HCT116 (cell line): ENCODE measurements at regions not wholly inside any gene's neighbourhood (a gene's known extent, or its start where the extent isn't known, plus 50 kb on each side); places are given as distances from the start of the nearest gene placed in this dataset.

Source experiments
- ATAC-seq: fragments of 200-7000 bp; cut with Tn5 transposase; 2 replicates; pipeline ENCODE4 v1.9.1; 2020; ENCODE audit warnings: mild to moderate bottlenecking, moderate library complexity
- BruUV-seq: library from RNA; stranded (reverse); fragments of 400-500 nt; replicated peaks from 2 replicates; lab custom pipeline; 2021; lab: Mats Ljungman, UMichigan
- CTCF ChIA-PET: fragments of 300-600 bp; sonication (Branson Sonifier 250); formaldehyde crosslinking; loops from one replicate; lab custom pipeline; 2021; ENCODE audit warnings: antibody characterized with exemption; lab: Charles Lee
- POLR2A ChIA-PET: fragments of 300-600, 350-600 bp; sonication (Branson Sonifier 250); formaldehyde crosslinking; loops from one replicate; lab custom pipeline; 2021; ENCODE audit warnings: antibody characterized with exemption; lab: Charles Lee
- RAD21 ChIA-PET, 2 experiments: fragments of 300-600 bp; sonication (Branson Sonifier 250); formaldehyde crosslinking; loops; one replicate each; lab custom pipeline; 2023; ENCODE audit warnings: low total read pairs in 2 of 2; ENCODE audit not compliant: uncharacterized antibody in 2 of 2, unreplicated experiment in 2 of 2, low non-redundant PET in 1 of 2; lab: Charles Lee
- DNase-seq: peaks from one replicate; pipeline ENCODE4 v3.0.0-alpha.2; 2010; ENCODE audit warnings: low read depth, low spot score
- H2AFZ ChIP-seq: fragments of 200-600 bp; shearing (Covaris generic), sonication (generic); 2 replicates; pipeline ENCODE4 v1.6.1; 2017; ENCODE audit warnings: low read depth, mixed run types, mixed read lengths, antibody characterized with exemption, low read length; ENCODE audit not compliant: poor library complexity, severe bottlenecking
- H3K27ac ChIP-seq: 2 replicates; pipeline ENCODE4 v1.5.1; 2012; ENCODE audit warnings: low read depth, low read length
- H3K27me3 ChIP-seq: fragments of 200-600 bp; sonication (generic); 2 replicates; pipeline ENCODE4 v1.6.1; 2016; ENCODE audit warnings: mixed run types, low read length, mixed read lengths; ENCODE audit not compliant: insufficient read depth
- H3K36me3 ChIP-seq, 2 experiments: fragments of 200-500 bp in 1 of 2; fragments of 200-600 bp in 1 of 2; sonication (Bioruptor generic) in 1 of 2; sonication (generic) in 1 of 2; 2 replicates each; pipeline versions ENCODE4 v1.5.1 to v1.6.1; 2014 to 2016; ENCODE audit warnings: low read length in 2 of 2, inconsistent platforms in 1 of 2, mixed read lengths in 1 of 2, mixed run types in 1 of 2; ENCODE audit not compliant: insufficient read depth in 2 of 2, control insufficient read depth in 1 of 2
- H3K4me1 ChIP-seq, 2 experiments: fragments of 200-600 bp in 1 of 2; sonication (generic) in 1 of 2; 2 replicates each; pipeline versions ENCODE4 v1.5.1 to v1.6.1; 2012 to 2017; ENCODE audit warnings: low read length in 2 of 2, inconsistent platforms in 1 of 2, mild to moderate bottlenecking in 1 of 2, mixed read lengths in 1 of 2, mixed run types in 1 of 2, moderate library complexity in 1 of 2; ENCODE audit not compliant: insufficient read depth in 2 of 2, control insufficient read depth in 1 of 2
- H3K4me2 ChIP-seq: fragments of 200-600 bp; sonication (generic); 2 replicates; pipeline ENCODE4 v1.6.1; 2017; ENCODE audit warnings: mixed run types, low read length, mixed read lengths
- H3K4me3 ChIP-seq, 2 experiments: fragments of 200-600 bp in 1 of 2; sonication (generic) in 1 of 2; replicated peaks in 1 of 2; 2 replicates each; pipeline ENCODE4 v1.5.1; 2011 to 2016; ENCODE audit warnings: low read length in 2 of 2, control low read depth in 1 of 2, low read depth in 1 of 2, mild to moderate bottlenecking in 1 of 2, mixed read lengths in 1 of 2, mixed run types in 1 of 2
- H3K79me2 ChIP-seq: fragments of 200-600 bp; sonication (generic); 2 replicates; pipeline ENCODE4 v1.6.1; 2017; ENCODE audit warnings: mild to moderate bottlenecking, mixed run types, low read length, moderate library complexity, mixed read lengths; ENCODE audit not compliant: insufficient read depth
- H3K9ac ChIP-seq: fragments of 200-600 bp; sonication (generic); 2 replicates; pipeline ENCODE4 v1.6.1; 2016; ENCODE audit warnings: low read length, mixed read lengths
- H3K9me2 ChIP-seq: fragments of 200-600 bp; sonication (generic), shearing (Covaris generic); 2 replicates; pipeline ENCODE4 v1.6.1; 2017; ENCODE audit warnings: mixed run types, mild to moderate bottlenecking, moderate library complexity; ENCODE audit not compliant: insufficient read depth
- H3K9me3 ChIP-seq, 2 experiments: fragments of 200-500 bp in 1 of 2; fragments of 200-600 bp in 1 of 2; sonication (Bioruptor generic) in 1 of 2; sonication (generic) in 1 of 2; 2 replicates each; pipeline ENCODE4 v1.6.1; 2014 to 2017; ENCODE audit warnings: low read length in 2 of 2, mixed read lengths in 2 of 2, inconsistent platforms in 1 of 2, low read depth in 1 of 2, mild to moderate bottlenecking in 1 of 2, mixed run types in 1 of 2, moderate library complexity in 1 of 2; ENCODE audit not compliant: control insufficient read depth in 1 of 2, insufficient read depth in 1 of 2
- H4K20me1 ChIP-seq: fragments of 200-600 bp; sonication (generic), shearing (Covaris generic); 2 replicates; pipeline ENCODE4 v1.6.1; 2017; ENCODE audit warnings: mixed run types, mild to moderate bottlenecking, moderate library complexity; ENCODE audit not compliant: insufficient read depth
- EZH2phosphoT487 ChIP-seq: fragments of 200-600 bp; IDR thresholded peaks from 2 replicates; pipeline ENCODE4 v1.6.1; 2018; ENCODE audit warnings: antibody characterized with exemption, borderline replicate concordance
- POLR2A ChIP-seq: IDR thresholded peaks from 2 replicates; pipeline ENCODE4 v1.7.0; 2011; ENCODE audit warnings: borderline replicate concordance; ENCODE audit not compliant: insufficient read depth, insufficient read length; ENCODE audit errors: extremely low read depth
- RAD21 ChIP-seq: IDR thresholded peaks from 2 replicates; pipeline ENCODE4 v1.6.1; 2012; ENCODE audit warnings: low read depth, mild to moderate bottlenecking
- SIN3A ChIP-seq: IDR thresholded peaks from 2 replicates; pipeline ENCODE4 v1.6.1; 2012; ENCODE audit warnings: low read depth
- SP1 ChIP-seq: IDR thresholded peaks from 2 replicates; pipeline ENCODE4 v1.6.1; 2012; ENCODE audit warnings: low read depth
- SRF ChIP-seq: IDR thresholded peaks from 2 replicates; pipeline ENCODE4 v1.6.1; 2012; ENCODE audit warnings: low read depth
- ZFX ChIP-seq: fragments of 450-650 bp; IDR thresholded peaks from 2 replicates; pipeline ENCODE4 v1.6.1; 2017
- intact Hi-C: fragments of 100-400 bp; cut with micrococcal nuclease; formaldehyde crosslinking; loops from 2 replicates; pipeline ENCODE4 v1.10.0; 2022
- TF ChIP-seq, protein P1 (sequence below): IDR thresholded peaks from 2 replicates; pipeline ENCODE4 v1.6.1; 2012
- TF ChIP-seq, protein P2 (sequence below): IDR thresholded peaks from 2 replicates; pipeline ENCODE4 v1.6.1; 2012; ENCODE audit warnings: low read depth
- TF ChIP-seq, protein P3 (sequence below): IDR thresholded peaks from 2 replicates; pipeline ENCODE4 v1.6.1; 2012

DNA sequence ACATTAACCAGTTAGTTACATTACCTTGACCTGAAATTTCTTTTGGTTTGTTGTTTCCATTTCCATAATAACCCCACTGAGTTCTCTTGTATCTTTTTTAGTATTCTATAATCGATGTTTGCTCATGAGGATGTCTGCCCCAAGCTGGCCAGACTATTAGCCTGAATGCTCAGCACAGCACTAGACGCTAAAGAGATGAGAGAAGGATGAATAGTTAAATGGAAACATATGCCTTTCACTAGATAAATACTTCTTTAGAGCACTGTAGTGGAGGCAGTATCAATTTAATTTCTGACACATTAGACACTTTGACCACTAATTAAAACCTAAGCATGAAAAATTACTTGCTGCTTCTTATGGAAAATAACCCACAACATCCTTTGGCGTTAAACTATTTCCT lies 654.9 kb upstream of the KCNMB2 start:
- H3K4me2 ChIP-seq: no peak overlapping the region
- no peaks in the 10 kb centered on the region for H3K4me1 ChIP-seq
- no TSS peak for BruUV-seq
- intact Hi-C loops: no loop called here
- H3K9me3 ChIP-seq: no peaks in the 10 kb centered on the region
- H3K36me3 ChIP-seq: no peaks in the 10 kb centered on the region
- H3K9ac ChIP-seq: no peak overlapping the region
- H2AFZ ChIP-seq: no peak overlapping the region
- DNase-seq (no peak), ATAC-seq (no peak)
- RAD21 ChIA-PET: no interaction called here
- POLR2A ChIA-PET: no interaction called here
- no peak overlapping the region for H3K4me3 ChIP-seq
- no peaks in the 10 kb centered on the region for H4K20me1 ChIP-seq
- no peak overlapping the region for H3K27ac ChIP-seq
- H3K9me2 ChIP-seq: no peaks in the 10 kb centered on the region
- H3K27me3 ChIP-seq: no peaks in the 10 kb centered on the region
- CTCF ChIA-PET: no interaction called here
- H3K79me2 ChIP-seq: no peaks in the 10 kb centered on the region
- TF ChIP-seq ZFX (no peak), SP1 (no peak), POLR2A (no peak), SIN3A (no peak), EZH2phosphoT487 (no peak), SRF (no peak), RAD21 (no peak)
- TF ChIP-seq, protein P1, sequence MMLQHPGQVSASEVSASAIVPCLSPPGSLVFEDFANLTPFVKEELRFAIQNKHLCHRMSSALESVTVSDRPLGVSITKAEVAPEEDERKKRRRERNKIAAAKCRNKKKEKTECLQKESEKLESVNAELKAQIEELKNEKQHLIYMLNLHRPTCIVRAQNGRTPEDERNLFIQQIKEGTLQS: no peak
- TF ChIP-seq, protein P2, sequence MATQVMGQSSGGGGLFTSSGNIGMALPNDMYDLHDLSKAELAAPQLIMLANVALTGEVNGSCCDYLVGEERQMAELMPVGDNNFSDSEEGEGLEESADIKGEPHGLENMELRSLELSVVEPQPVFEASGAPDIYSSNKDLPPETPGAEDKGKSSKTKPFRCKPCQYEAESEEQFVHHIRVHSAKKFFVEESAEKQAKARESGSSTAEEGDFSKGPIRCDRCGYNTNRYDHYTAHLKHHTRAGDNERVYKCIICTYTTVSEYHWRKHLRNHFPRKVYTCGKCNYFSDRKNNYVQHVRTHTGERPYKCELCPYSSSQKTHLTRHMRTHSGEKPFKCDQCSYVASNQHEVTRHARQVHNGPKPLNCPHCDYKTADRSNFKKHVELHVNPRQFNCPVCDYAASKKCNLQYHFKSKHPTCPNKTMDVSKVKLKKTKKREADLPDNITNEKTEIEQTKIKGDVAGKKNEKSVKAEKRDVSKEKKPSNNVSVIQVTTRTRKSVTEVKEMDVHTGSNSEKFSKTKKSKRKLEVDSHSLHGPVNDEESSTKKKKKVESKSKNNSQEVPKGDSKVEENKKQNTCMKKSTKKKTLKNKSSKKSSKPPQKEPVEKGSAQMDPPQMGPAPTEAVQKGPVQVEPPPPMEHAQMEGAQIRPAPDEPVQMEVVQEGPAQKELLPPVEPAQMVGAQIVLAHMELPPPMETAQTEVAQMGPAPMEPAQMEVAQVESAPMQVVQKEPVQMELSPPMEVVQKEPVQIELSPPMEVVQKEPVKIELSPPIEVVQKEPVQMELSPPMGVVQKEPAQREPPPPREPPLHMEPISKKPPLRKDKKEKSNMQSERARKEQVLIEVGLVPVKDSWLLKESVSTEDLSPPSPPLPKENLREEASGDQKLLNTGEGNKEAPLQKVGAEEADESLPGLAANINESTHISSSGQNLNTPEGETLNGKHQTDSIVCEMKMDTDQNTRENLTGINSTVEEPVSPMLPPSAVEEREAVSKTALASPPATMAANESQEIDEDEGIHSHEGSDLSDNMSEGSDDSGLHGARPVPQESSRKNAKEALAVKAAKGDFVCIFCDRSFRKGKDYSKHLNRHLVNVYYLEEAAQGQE: no peak
- TF ChIP-seq, protein P3, sequence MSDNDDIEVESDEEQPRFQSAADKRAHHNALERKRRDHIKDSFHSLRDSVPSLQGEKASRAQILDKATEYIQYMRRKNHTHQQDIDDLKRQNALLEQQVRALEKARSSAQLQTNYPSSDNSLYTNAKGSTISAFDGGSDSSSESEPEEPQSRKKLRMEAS: no peak
